Hypothalamus (tissue), 51 donors: ENCODE measurements at regions not wholly inside any gene's neighbourhood (a gene's known extent, or its start where the extent isn't known, plus 50 kb on each side); places are given as distances from the start of the nearest gene placed in this dataset.
"Not testable (repeated sequence)": the region's sequence is repeated elsewhere in the genome, so short reads cannot be mapped to it uniquely, and the experiment has no call there.

ENCODE experiments used
- DNase-seq, 51 donors: peaks; one replicate each; lab custom pipeline; 2025; lab: John Stamatoyannopoulos, UW

DNA sequence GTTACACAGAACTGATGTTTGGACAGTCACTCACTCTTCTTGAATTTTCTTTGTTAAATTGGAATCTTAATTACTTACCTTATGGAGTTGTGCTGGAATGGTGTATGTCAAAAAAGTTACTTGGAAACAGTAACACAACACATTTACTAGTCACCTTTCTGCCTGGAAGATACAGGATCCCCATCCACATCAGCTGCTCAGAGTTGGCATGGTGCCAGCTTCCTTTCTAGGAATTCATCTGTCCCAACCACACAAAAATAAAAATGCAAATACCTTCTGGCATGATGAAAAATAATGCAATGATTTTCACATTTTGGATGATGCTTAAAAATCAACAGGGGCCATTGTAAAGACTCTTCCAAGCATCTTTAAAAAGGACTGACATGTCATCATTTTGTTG is 341.5 kb downstream of the TMEM38B start:
- no peak for DNase-seq

DNA sequence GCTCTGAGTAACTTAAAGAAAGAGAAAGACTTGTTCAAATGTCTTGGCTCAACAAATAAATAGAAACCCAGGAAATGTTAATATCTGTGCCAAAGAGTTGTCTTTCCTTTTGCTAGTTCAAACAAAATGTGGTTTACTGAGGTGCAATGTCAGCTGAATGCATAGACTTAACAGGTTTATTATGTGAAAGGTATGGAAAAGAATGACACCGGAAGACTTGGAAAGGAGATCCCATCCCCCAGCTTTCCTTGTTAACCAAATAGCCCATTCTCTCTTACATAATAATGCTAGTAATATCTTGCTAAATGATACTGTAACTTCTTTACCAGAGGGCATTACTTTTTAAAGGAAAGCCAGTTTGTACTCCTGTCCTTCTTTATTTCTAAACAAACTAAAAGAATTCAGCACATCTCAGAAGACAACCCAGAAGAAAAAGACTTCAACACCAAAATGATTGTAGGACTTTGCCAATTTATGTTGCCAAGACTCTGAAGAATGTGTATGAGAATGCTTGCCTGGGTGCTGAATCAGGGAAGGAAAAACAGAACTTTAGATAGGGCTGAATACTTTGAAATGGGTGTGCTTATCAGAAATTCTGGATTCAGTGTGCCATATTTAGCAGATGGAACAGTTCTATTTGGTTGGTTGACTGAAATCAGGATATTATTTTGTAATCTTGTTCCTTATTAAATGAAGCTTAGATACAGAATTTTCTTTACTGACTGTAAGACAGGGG is 344.1 kb downstream of the TMEM38B start:
- no peak for DNase-seq

DNA sequence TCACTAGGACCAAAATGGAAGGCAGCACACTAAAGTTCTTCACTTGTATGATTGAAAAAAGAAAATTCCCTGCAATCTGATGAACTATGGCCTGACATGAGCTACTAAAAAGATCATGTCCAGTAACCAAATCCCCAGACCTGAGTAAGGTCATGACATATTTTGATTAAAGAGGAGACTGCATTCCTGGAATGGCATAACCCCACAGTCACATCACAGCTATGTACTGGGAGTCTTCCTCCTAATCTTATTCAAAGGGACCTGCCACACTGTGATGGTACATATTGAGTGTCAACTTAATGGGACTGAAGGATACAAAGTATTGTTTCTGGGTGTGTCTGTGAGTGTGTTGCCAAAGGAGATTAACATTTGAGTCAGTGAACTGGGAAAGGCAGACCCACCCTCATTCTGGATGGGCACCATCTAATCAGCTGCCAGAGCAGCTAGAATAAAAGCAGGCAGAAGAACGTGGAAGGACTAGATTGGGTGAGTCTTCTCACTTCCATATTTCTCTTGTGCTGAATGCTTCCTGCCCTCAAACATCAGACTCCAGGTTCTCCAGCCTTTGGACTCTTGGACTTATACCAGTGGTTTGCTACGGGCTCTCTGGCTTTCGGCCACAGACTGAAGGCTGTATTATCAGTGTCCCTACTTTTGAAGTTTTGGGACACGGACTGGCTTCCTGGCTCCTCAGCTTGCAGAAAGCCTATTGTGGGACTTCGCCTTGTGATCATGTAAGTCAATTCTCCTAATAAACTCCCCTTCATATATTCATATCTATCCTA is 345.0 kb downstream of the TMEM38B start:
- DNase-seq, result no peak

DNA sequence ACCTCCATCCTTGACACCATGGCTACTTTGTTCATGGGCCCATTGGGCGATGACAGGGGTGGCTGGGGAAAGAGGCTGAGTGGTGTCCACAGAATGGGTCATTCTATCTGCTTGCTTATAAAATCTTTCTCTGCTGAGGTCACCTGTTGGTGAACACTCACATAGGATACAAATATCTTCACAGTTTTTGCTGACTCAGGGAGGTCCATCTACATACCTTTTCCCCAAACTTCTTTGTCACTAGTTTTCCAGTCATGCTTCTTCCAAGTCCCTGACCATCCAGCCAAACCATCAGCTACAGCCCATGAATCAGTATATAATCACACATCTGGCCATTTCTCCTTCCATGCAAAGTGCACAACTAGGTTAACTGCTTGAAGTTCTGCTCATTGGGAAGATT is 347.6 kb downstream of the TMEM38B start:
- not testable (repeated sequence) for DNase-seq

DNA sequence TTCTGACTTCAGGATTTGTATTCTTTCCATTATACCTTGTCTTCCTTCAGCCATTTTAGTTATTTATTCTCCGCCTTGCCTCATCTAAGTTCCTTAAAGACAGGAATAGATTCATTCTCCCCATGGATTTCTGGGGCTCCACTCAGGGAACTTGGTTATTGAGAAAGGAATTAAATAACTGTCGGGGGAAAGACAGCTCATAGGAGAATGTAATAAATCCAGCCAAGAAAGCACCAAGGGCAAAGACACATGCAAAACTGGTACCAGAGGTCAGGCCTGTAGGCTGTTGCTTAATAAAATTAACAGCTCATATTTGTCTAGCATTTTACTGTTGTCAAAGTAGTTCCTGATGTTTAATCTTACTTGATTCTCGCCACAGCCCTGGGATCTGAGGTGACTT is 357.2 kb downstream of the TMEM38B start:
- DNase-seq, result no peak

DNA sequence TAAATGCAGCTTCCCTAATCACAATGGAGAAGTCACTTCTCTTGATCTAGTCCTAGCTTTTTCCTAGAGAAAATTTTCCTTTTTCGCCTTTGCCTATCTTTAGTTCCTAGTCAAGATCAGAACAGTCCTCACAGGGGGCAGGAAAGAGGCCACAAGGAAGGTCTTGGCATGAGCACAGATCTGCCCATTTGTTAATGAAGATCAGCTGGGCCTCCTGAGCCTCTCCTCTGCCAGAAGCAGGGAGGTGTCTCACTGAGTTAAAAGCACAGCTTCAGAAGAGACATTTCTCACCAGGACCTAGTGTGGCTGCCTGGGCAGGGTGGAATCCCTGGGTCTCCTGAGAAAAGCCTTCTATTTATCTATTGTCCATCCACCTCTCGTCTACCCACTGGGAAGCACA is 357.8 kb downstream of the TMEM38B start:
- no peak for DNase-seq

DNA sequence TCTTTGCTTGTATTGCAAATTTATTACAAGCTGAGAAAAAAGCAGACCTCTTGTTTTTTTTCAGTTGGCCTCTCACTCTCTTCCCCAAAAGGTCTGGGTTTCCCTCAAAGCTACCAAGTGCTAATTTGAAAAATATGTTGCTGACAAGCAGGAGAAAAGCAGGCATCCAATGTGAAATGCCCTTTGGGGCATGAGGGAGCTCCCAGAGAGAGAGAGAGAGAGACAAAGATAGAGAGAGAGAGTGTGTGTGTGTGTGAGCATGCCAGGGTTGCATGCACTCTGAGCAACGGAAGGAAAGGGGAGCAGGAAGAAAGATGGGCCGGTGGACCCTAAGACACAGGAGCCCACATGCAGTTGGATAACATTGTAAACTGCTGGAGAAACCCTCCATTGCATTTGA is 358.4 kb downstream of the TMEM38B start:
- DNase-seq, result no peak

DNA sequence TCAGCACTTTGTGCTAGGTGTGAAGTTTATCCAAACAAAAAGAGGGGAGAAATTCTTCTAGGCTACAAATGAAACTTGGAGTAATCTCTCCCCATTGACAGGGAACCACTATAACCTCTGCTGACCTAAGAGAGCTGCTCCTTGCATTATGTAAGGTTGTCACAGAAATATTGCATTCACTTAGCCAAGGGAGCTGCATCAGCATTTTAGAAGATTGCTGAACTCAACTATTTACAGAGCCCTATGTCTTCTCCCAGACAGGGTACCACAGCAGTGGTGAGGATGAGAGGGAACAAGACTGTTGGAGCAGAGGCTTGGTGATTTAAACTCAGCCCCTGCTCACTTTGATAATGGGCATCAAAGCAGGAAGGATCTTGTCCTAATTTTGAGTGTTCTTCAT is 362.0 kb downstream of the TMEM38B start:
- no peak for DNase-seq

DNA sequence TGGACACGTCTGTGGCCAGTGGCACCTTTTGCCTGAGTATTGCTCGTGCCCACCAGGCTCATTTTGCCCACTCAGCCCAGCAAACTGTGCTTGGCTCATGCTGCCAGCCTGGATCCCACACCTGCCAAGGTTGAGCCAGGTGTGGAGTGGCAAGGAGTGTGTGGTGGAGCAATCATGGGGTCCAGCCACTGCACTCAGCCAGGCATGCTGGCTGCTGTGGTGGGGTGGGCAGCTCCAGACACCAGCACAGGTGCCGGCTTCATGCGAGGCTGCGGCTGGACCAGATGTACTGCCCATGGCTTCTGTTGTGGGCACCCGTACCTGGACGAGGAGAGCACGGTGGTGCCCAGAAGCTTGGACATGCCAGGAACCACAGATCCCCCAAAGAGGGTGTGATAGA is 364.1 kb downstream of the TMEM38B start:
- DNase-seq, result no peak

DNA sequence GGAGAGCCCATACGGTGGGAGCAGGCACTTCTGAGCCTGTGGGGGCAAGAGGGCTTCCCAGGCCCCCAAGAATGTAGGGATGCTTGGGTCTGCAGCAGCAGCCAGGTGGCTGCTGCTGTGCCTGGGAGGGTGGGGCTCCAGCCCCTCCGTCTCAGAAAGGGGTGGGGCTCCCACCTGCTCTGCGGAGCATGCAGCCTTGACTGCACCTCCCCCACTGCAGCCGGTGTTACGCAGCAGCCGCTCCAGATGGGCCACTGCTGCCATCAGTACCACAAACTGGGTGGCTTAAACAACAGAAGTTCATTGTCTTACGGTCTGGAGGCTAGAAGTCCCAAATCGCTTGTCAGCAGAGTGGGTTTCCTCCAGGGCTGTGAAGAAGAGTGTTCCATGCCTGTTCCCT is 365.5 kb downstream of the TMEM38B start:
- peak in 1 of 51 donors; percentile 3 for DNase-seq

DNA sequence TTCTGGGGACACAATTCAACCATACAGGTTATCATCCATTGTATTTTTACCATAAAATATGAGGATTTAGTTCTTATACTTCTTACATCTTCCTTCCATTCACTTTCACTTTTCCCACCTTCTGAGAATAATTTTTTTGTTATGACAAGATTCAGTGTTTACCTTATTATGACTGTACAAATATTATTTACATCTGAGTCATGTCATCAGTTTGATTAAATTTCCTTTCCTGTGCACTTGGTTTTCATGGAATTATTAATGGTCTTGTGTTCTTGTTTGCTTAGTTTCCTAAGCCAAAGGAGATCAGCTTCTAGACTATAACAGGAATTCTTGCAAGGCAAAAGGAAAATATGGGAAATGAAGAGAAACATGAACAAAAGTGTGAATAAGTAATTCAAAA is 366.5 kb downstream of the TMEM38B start:
- DNase-seq, result no peak

DNA sequence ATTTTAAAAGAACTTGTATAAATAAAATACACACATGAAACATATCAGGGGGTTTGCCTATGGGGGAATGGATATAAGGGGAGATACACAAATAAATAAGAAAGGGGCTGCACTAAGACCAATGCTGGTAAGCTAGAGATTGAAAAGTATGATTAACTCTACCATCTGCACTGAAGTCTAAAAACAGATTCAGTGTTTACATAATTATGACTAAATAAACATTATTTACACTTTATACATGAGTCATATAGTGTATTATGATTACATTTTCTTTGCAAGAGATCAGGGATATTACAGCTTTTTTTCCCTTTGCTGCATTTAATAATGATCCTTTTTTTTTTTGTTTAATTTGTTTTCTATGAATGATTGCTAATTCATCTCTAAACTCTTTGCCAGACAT is 367.9 kb downstream of the TMEM38B start:
- no peak for DNase-seq

DNA sequence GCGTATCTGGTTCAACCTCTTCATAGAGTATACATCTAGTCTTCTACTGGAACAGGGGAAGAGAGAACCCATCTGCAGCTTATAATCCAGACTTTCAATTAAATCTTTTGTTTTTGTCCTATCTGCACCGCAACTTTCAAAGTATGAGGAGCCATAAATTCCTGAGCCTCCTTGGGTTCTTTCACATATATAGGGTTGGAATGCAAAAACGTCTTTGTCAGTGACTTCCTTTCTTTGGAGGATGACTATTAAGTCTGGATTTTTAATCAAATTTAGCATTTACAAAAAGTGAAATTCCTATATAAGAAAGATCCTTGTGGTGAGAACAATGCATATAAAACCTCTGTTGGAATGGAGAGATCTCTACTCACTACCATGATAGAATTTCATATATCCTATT is 370.8 kb downstream of the TMEM38B start:
- DNase-seq, result no peak

DNA sequence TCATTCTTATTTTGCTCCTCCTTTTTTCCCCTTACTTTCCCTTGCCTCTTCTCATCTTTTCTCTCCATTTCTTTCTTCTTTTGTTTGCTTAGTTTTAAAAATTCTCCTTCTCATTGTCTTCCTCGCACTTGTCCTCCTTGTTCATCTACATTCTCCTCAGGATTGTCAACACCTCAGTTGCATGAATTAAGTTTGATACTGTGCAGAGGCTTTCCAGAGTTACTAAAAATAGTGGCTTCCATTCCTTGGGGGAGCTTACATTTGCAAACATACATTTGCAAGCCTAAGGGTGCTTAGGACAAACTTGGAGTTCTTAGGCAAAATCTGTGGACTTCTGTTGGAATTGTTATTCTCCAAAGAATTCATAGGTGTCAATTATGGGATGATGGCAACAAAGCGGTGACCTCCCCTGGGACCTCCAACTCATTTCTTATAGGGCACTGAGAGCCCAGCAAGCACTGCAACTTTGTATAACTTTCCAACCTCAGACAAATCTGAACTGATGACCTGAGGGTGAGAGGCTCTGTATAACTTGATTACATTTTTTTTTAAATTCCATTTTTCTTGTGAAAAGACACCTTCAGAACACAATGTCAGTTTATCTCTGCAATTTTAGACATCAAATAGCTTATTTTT is 371.4 kb downstream of the TMEM38B start:
- no peak for DNase-seq

DNA sequence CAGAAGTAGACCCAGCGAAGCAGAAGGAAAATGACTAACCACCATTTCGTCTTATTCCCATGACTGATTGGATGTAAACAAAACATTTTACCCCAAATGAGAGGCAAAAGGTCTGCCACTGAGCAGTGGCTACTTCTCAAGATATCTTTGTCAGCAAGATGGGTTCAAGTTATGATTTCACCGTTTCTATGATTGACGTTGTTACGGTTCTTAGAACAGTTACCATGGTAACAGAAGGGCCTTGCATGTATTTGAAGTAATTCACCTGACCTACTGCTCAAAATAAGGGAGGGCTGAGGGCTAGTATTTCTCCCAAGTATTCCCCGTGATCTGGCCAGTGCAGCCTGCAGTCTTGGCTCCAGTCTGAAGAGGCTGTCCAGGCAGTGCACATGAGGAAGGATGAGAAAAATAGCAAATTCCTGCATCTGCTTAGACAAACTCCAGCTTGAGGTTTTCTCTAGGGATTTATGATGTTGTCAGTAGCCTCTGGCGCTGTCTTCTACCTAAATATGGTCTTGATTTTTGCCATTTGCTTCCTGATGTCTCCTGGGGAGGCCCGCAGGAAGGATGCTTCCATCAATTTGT is 372.7 kb downstream of the TMEM38B start:
- peak in 6 of 51 donors; percentile 1 to 27 (median 2) for DNase-seq

DNA sequence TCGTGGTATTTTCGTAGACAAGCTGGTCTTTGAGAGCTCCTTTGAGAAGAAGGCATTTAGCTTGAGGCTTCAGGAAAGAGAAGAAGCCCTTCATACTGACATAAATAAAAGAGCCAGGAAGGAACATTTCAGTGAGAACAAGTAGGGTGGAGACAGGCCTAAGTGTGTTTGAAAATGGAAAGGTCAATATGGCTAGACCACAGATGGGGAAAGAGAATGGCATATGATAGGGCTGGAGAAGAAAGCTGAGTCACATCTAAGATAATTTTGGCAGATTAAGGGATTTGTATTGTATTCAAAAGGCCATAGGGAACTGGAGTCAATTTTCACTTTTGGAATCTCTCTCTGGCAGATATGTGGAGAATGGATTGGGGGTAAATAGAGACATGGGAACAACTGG is 374.9 kb downstream of the TMEM38B start:
- no peak for DNase-seq

DNA sequence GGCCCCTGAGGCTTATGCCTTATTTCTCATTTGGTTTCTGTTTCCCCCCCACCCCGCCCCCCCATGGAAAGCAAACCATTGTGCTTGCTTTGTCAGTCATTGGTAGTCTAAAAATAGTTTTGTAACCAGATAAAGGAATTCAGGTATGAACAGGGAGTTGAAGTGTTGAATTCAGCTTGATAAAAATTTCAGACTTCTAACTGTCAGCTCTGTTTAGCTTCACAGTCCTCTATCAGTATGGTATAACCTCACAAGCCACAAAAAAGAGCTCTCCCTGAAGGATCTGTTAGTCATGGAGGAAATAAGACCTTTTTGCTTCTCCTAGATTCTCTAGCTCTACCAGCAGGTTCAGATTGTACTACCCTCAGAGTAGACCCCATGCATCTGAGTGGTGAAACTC is 378.1 kb downstream of the TMEM38B start:
- no peak for DNase-seq

DNA sequence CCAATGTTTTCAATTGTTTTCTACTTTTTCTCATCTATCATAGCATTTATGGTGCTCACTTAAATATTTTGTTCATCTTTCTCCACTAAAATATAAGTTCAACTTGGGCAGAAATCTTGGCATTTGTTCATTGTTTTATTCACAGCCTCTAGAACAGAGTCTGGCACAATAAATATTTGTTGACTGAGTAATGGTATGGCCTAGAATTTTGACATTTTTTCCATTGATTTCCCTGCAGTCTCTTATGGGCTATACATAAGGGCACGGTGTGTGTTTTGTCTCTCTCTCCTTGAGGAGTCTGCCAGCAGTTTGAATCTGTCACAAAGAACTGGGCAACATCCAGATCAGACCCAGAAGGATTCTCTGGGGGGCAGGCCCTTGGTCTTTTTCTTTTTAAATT is 379.7 kb downstream of the TMEM38B start:
- DNase-seq, result no peak

DNA sequence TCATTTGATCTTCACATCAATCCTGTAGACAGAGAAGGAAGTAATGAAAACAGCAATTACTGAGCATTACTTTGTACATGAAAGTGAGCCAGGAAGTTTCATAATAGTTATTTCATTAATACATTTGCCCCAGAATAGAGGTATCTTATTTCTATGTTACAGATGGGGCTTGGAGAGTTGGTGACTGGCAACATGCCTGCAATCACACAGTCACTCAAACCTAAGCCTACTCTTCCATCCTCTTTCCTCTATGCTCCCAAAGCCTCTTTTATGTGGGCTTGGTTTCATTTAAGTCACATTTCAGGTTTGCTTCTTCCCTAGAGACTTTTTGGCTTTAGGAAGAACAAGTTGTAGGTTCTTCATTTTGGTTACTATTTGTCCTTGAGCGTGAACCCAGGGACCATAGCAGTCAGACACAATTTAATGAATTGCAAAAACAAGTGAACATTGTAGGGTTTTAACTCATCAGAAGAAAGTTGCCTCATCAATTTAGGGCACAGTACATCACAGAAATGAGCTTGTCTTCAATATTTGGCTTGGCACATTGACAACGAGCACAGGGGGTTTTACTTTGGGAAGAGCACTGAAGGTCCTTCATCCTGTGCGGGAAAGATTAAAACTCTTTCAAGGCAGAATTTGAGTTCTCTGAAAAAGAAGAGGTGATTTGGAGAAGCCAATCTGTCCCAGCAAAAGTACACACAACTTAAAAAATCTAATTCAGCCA is 381.1 kb downstream of the TMEM38B start:
- DNase-seq, result no peak

DNA sequence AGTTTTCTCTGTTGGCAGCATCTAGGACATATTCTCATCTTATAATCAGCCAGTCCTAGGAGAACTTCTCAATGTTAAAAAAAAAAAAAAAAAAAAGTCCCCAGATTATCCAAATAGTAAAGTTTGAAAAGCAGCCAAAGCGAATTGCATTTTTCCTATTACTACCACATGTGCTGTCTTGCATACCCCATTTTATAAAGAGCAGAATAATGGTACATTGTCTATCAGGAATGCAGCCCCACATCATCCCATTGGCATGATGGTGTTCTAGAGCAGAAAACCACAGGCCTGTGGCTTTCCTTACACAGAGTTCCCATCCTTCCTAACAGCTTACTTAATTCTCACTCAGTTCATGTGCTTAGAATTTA is 381.6 kb downstream of the TMEM38B start:
- no peak for DNase-seq

DNA sequence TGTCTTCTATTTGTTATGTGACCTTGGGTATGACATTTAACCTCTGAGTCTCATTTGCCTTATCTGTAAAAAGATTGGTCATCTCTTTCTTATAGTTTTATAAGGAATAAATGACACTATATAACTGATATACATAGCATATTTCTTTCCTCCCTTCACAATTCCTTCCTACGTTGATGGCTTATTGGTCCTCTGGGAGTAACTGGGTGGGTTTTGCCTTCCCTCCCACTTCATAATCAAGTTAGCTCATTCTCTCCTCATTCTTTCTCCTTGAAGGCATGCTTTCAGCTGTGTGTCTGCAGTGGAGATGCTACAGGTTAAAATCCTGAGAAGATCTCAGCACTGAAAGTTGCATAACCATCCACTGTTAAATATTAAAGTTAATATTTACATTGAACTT is 382.4 kb downstream of the TMEM38B start:
- DNase-seq, result no peak
